ENCODE measurements at regions not wholly inside any gene's neighbourhood (a gene's known extent, or its start where the extent isn't known, plus 50 kb on each side); places are given as distances from the start of the nearest gene placed in this dataset.

GRCh38 chr2:228543117-228543516 is 361.6 kb upstream of the SPHKAP start:
- TF ChIP-seq CTCF (IDR thresholded peaks at IDR 0.05; ENCODE audit: insufficient read depth, low read length) = no peak
- no peak for TF ChIP-seq POLR2AphosphoS5 (IDR thresholded peaks at IDR 0.05; ENCODE audit: low read depth)

Data from HL-60 (cell line).